HepG2 (cell line): ENCODE measurements at regions not wholly inside any gene's neighbourhood (a gene's known extent, or its start where the extent isn't known, plus 50 kb on each side); places are given as distances from the start of the nearest gene placed in this dataset.
A peak's percentile ranks its signal among the peaks of the same experiment; 100 is the strongest.

Experiments used
- ATAC-seq: fragments of 200-7000 bp; cut with Tn5 transposase; 3 replicates; pipeline ENCODE4 v1.9.1; 2020; ENCODE audit warnings: mild to moderate bottlenecking, moderate library complexity
- BruUV-seq: library from RNA; stranded (reverse); fragments of 400-500 nt; replicated peaks from 2 replicates; lab custom pipeline; 2021; lab: Mats Ljungman, UMichigan
- CTCF ChIA-PET: fragments of 300-600 bp; formaldehyde crosslinking; extraction: SDS; loops from one replicate; lab custom pipeline; 2021; ENCODE audit warnings: low total read pairs, inconsistent platforms, low intra/inter-chr PET ratio; lab: Yijun Ruan, JAX
- POLR2A ChIA-PET: fragments of 350-600 bp; sonication (Branson Sonifier 250); formaldehyde crosslinking; loops from one replicate; lab custom pipeline; 2020; ENCODE audit warnings: antibody characterized with exemption, inconsistent platforms; lab: Yijun Ruan, JAX
- DNase-seq: peaks from one replicate; pipeline ENCODE4 v3.0.0-alpha.2; 2015; ENCODE audit warnings: low spot score
- FAIRE-seq: peaks from 3 replicates; lab custom pipeline; 2011; peaks lifted over from hg19 to GRCh38; lab: Jason Lieb, UNC
- H2AFZ ChIP-seq: one replicate; pipeline ENCODE4 v1.6.1; 2011; ENCODE audit warnings: low read length, inconsistent platforms
- H3K27ac ChIP-seq: fragments of 300-600 bp; 3 replicates; pipeline ENCODE4 v1.8.0; 2011; ENCODE audit warnings: mixed run types, mild to moderate bottlenecking, mixed read lengths, low read length, inconsistent platforms; ENCODE audit not compliant: insufficient read depth; ENCODE audit errors: extremely low read length
- H3K27me3 ChIP-seq, 2 experiments: fragments of 200-600 bp in 1 of 2; 2 replicates in 1 of 2; 3 replicates in 1 of 2; pipeline versions ENCODE4 v1.6.0 to v1.8.0; 2011; ENCODE audit warnings: low read length in 2 of 2, mild to moderate bottlenecking in 2 of 2, moderate library complexity in 2 of 2, inconsistent platforms in 1 of 2; ENCODE audit not compliant: insufficient read depth in 2 of 2, control insufficient read depth in 1 of 2
- H3K36me3 ChIP-seq, 2 experiments: fragments of 200-600 bp in 1 of 2; replicated peaks in 1 of 2; 2 replicates in 1 of 2; 3 replicates in 1 of 2; pipeline versions ENCODE4 v1.5.1 to v1.8.0; 2011; ENCODE audit warnings: low read length in 2 of 2, inconsistent platforms in 1 of 2; ENCODE audit not compliant: insufficient read depth in 2 of 2, control insufficient read depth in 1 of 2
- H3K4me1 ChIP-seq: 2 replicates; pipeline ENCODE4 v1.5.1; 2012; ENCODE audit warnings: low read length, inconsistent platforms; ENCODE audit not compliant: insufficient read depth
- H3K4me2 ChIP-seq: 2 replicates; pipeline ENCODE4 v1.6.0; 2011; ENCODE audit warnings: low read depth, low read length, inconsistent platforms
- H3K4me3 ChIP-seq, 3 experiments: fragments of 200-600 bp in 1 of 3; sonication (generic), shearing (Covaris generic) in 1 of 3; replicated peaks in 1 of 3; 2 replicates each; pipeline ENCODE4 v1.5.1; 2011 to 2016; ENCODE audit warnings: low read length in 3 of 3, inconsistent platforms in 2 of 3, low read depth in 2 of 3, mild to moderate bottlenecking in 2 of 3, control low read depth in 1 of 3, mixed read lengths in 1 of 3; ENCODE audit not compliant: insufficient read depth in 1 of 3
- H3K79me2 ChIP-seq: one replicate; pipeline ENCODE4 v1.6.1; 2011; ENCODE audit warnings: low read length, inconsistent platforms; ENCODE audit not compliant: insufficient read depth
- H3K9ac ChIP-seq: 2 replicates; pipeline ENCODE4 v1.6.0; 2011; ENCODE audit warnings: mild to moderate bottlenecking, low read depth, low read length, inconsistent platforms; ENCODE audit not compliant: insufficient read depth
- H3K9me3 ChIP-seq: 2 replicates; pipeline ENCODE4 v1.5.1; 2012; ENCODE audit warnings: mild to moderate bottlenecking, low read length
- H4K20me1 ChIP-seq: 2 replicates; pipeline ENCODE4 v1.6.0; 2011; ENCODE audit warnings: inconsistent platforms, mild to moderate bottlenecking, low read length, moderate library complexity; ENCODE audit not compliant: insufficient read depth
- ETV6 ChIP-seq: sonication (generic); formaldehyde crosslinking; conservative IDR thresholded peaks from 2 replicates; pipeline ENCODE4 v1.4.0; 2020; ENCODE audit warnings: missing genetic modification reagents
- HHEX ChIP-seq: IDR thresholded peaks from 2 replicates; pipeline ENCODE4 v1.6.1; 2016; ENCODE audit warnings: control low read depth
- HIVEP1 ChIP-seq: sonication (generic); formaldehyde crosslinking; IDR thresholded peaks from 2 replicates; pipeline ENCODE4 v1.4.0; 2020; ENCODE audit warnings: mild to moderate bottlenecking, missing genetic modification reagents
- KIAA2018 ChIP-seq: sonication (generic); formaldehyde crosslinking; IDR thresholded peaks from 2 replicates; pipeline ENCODE4 v1.5.0; 2020; ENCODE audit warnings: mild to moderate bottlenecking, missing genetic modification reagents, borderline replicate concordance
- NCOA2 ChIP-seq: sonication (generic); formaldehyde crosslinking; IDR thresholded peaks from 2 replicates; pipeline ENCODE4 v1.8.0; 2022; ENCODE audit warnings: inconsistent platforms
- RFXANK ChIP-seq: IDR thresholded peaks from 2 replicates; pipeline ENCODE4 v1.6.1; 2016
- TAF15 ChIP-seq: fragments of 200-400 bp; formaldehyde crosslinking; IDR thresholded peaks from one replicate; pipeline ENCODE4 v1.6.1; 2018; ENCODE audit warnings: mild to moderate bottlenecking, low read depth, low read length; ENCODE audit not compliant: poor library complexity, severe bottlenecking
- TCF7L2 ChIP-seq: IDR thresholded peaks from 2 replicates; pipeline ENCODE4 v1.6.1; 2011; ENCODE audit warnings: mild to moderate bottlenecking, low read depth, low read length, moderate library complexity
- ZFX ChIP-seq: sonication (generic); formaldehyde crosslinking; IDR thresholded peaks from 2 replicates; pipeline ENCODE4 v1.4.0; 2020; ENCODE audit warnings: mild to moderate bottlenecking, low read depth, missing genetic modification reagents, moderate library complexity
- ZNF350 ChIP-seq: sonication (generic); formaldehyde crosslinking; IDR thresholded peaks from 2 replicates; pipeline ENCODE4 v1.4.0; 2020; ENCODE audit warnings: mild to moderate bottlenecking, low read depth, missing genetic modification reagents, borderline replicate concordance
- ZNF644 ChIP-seq: IDR thresholded peaks from 2 replicates; pipeline ENCODE4 v1.6.1; 2016; ENCODE audit warnings: low read depth
- ZNF674 ChIP-seq: sonication (generic); formaldehyde crosslinking; IDR thresholded peaks from 2 replicates; pipeline ENCODE4 v1.5.0; 2020; ENCODE audit warnings: low read depth, mild to moderate bottlenecking, missing genetic modification reagents
- WGBS: methylation state at CpG from one replicate; pipeline ENCODE4 v1.1.6; 2017; ENCODE audit warnings: low lambda C conversion rate; 5-methylcytosine and 5-hydroxymethylcytosine counted together
- in situ Hi-C: cut with HindIII; loops from 2 replicates; pipeline ENCODE4 v1.10.0; 2017; ENCODE audit warnings: low pct_unique_long_range_greater_than_20kb; ENCODE audit not compliant: extremely low pct_ligation_motif_present
- intact Hi-C: fragments of 100-400 bp; cut with micrococcal nuclease; formaldehyde crosslinking; loops from one replicate; pipeline ENCODE4 v1.10.0; 2022; ENCODE audit not compliant: unreplicated experiment

GRCh38 chr5:96300976-96301375 lies 132.1 kb downstream of the PCSK1 start:
- H3K9me3 ChIP-seq: no peaks in the 10 kb centered on the region
- H3K4me3 ChIP-seq: no peak overlapping the region
- peaks cover 51% of the 10 kb centered on the region for H3K4me1 ChIP-seq
- ChIA-PET POLR2A (no interaction called here), CTCF (no interaction called here)
- H3K9ac ChIP-seq: no peak overlapping the region
- no peaks in the 10 kb centered on the region for H3K27me3 ChIP-seq
- no peak overlapping the region for H3K27ac ChIP-seq
- no peak for DNase-seq
- no peak for FAIRE-seq
- in situ Hi-C loops (no loop called here), intact Hi-C loops (no loop called here)
- ATAC-seq: no peak
- H4K20me1 ChIP-seq: no peaks in the 10 kb centered on the region
- no peak for TF ChIP-seq ZNF644 (CRISPR knock-in tag)
- TF ChIP-seq HHEX (CRISPR knock-in tag): no peak
- TF ChIP-seq HIVEP1: no peak
- no peak for TF ChIP-seq TAF15
- no peak for TF ChIP-seq ZFX (CRISPR knock-in tag)
- TF ChIP-seq ETV6 (CRISPR knock-in tag): no peak
- no peak for TF ChIP-seq ZNF674 (CRISPR knock-in tag)
- no peak for TF ChIP-seq NCOA2 (CRISPR knock-in tag)
- TF ChIP-seq ZNF350: no peak
- TF ChIP-seq RFXANK: no peak
- TF ChIP-seq TCF7L2: no peak
- no peak overlapping the region for H3K4me2 ChIP-seq
- H2AFZ ChIP-seq: no peak overlapping the region
- no peaks in the 10 kb centered on the region for H3K36me3 ChIP-seq
- no TSS peak for BruUV-seq
- H3K79me2 ChIP-seq: no peaks in the 10 kb centered on the region

- BruUV-seq: no TSS peak
- ATAC-seq: peak; percentile 97
- Histone ChIP-seq H4K20me1 (no peaks in the 10 kb centered on the region), H3K27me3 (no peaks in the 10 kb centered on the region), H3K9ac (peak overlapping the region; percentile 59), H2AFZ (no peak overlapping the region), H3K4me2 (peak overlapping the region; percentile 61), H3K36me3 (no peaks in the 10 kb centered on the region), H3K4me3 (peak overlapping the region; percentile 23 to 30 (median 30); a peak in 2 of 6 replicates), H3K9me3 (no peaks in the 10 kb centered on the region), H3K79me2 (no peaks in the 10 kb centered on the region), H3K27ac (peak overlapping the region; percentile 85), H3K4me1 (peaks cover 77% of the 10 kb centered on the region)
- in situ Hi-C loops (no loop called here), intact Hi-C loops (loop anchor here (1.0 to 5.0 kb wide), 6 partner anchors 34 to 431 kb away; partner anchors contain the start of gene ELL2)
- POLR2A ChIA-PET: interaction anchor here (1.1 to 2.5 kb wide), 3 partner anchors 9 to 110 kb away, joined by 3 to 7 read pairs (median 7); no protein-coding TSS in a partner anchor
- FAIRE-seq: peak; percentile 70
- peak; percentile 98 for DNase-seq
- WGBS: 1% methylated on average over 3 of the region's 3 CpGs
- CTCF ChIA-PET: no interaction called here
- TF ChIP-seq KIAA2018 (CRISPR knock-in tag) (no peak), HHEX (CRISPR knock-in tag) (peak; percentile 61)
Observed at GRCh38 chr5:96297867-96298266, 135.2 kb downstream of the PCSK1 start.
